ENCODE measurements at regions not wholly inside any gene's neighbourhood (a gene's known extent, or its start where the extent isn't known, plus 50 kb on each side); places are given as distances from the start of the nearest gene placed in this dataset.

- TF ChIP-seq HNF1A (IDR thresholded peaks at IDR 0.05; ENCODE audit: low read depth) = no peak; the same call in 1 of the 2 replicates
- TF ChIP-seq HNF1A (CRISPR knock-in tag; IDR thresholded peaks at IDR 0.05; ENCODE audit: borderline replicate concordance) = peak; percentile 35; the same call in 1 of the 2 replicates
- no peak for TF ChIP-seq ISL2 (CRISPR knock-in tag; IDR thresholded peaks at IDR 0.05)
- TF ChIP-seq ZBTB34 (CRISPR knock-in tag; IDR thresholded peaks at IDR 0.05) = no peak
- 0 out of 2 replicates have a peak, but pooled peaks have one; percentile 66 for TF ChIP-seq GTF3A (CRISPR knock-in tag; conservative IDR thresholded peaks at IDR 0.05)
- TF ChIP-seq ZSCAN29 (CRISPR knock-in tag; conservative IDR thresholded peaks at IDR 0.05) = peak; percentile 43; the same call in 1 of the 2 replicates
- TF ChIP-seq DMAP1 (CRISPR knock-in tag; IDR thresholded peaks at IDR 0.05) = peak; percentile 9; the same call in 1 of the 2 replicates
- 0 out of 2 replicates have a peak, but pooled peaks have one; percentile 20 for TF ChIP-seq MEIS1 (CRISPR knock-in tag; IDR thresholded peaks at IDR 0.05; ENCODE audit: borderline replicate concordance)
- 0 out of 2 replicates have a peak, but pooled peaks have one; percentile 58 for TF ChIP-seq FOXO4 (CRISPR knock-in tag; conservative IDR thresholded peaks at IDR 0.05)
- peak; percentile 55; the same call in 1 of the 2 replicates for TF ChIP-seq ZNF678 (CRISPR knock-in tag; IDR thresholded peaks at IDR 0.05)
- TF ChIP-seq ARID4A (CRISPR knock-in tag; IDR thresholded peaks at IDR 0.05; ENCODE audit: borderline replicate concordance) = peak; percentile 39; the same call in 1 of the 2 replicates
- peak; percentile 7; the same call in 1 of the 2 replicates for TF ChIP-seq RXRB (CRISPR knock-in tag; IDR thresholded peaks at IDR 0.05; ENCODE audit: borderline replicate concordance)
- TF ChIP-seq KDM5B (CRISPR knock-in tag; IDR thresholded peaks at IDR 0.05; ENCODE audit: borderline replicate concordance) = peak; percentile 25; the same call in 1 of the 2 replicates
- no peak for TF ChIP-seq ZNF503 (CRISPR knock-in tag; IDR thresholded peaks at IDR 0.05)
- TF ChIP-seq ZNF333 (CRISPR knock-in tag; IDR thresholded peaks at IDR 0.05; ENCODE audit: borderline replicate concordance) = peak; percentile 65; the same call in 1 of the 2 replicates
- no peak for TF ChIP-seq ZNF430 (CRISPR knock-in tag; IDR thresholded peaks at IDR 0.05)
Observed at GRCh38 chr2:39515897-39516346, 78.8 kb upstream of the MAP4K3 start (continued).
